ENCODE measurements at regions not wholly inside any gene's neighbourhood (a gene's known extent, or its start where the extent isn't known, plus 50 kb on each side); places are given as distances from the start of the nearest gene placed in this dataset.
"Not testable (repeated sequence)": the region's sequence is repeated elsewhere in the genome, so short reads cannot be mapped to it uniquely, and the experiment has no call there.

DNA sequence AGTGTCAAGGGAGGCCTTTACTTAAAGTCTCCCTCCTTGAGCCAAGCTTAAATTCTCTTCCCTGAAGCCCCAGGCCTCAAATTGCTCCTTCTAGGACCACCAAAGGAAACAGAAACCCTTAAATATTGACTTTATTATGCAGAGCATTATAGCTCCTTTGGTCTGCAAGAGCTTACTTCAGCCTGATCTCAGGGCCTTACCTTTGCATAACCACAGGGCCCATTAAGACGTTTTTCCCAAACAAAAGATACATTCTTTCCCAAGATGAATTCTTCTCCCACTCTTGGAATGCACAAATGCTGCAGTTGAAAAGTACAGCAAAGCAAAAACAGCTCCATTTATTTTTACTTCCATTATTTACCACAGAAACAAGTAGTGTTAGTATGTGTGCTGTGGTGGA, 130.8 kb downstream of the B3GNT2 start:
- no peak for DNase-seq (ENCODE audit: low spot score in 2 of 2)
- Histone ChIP-seq H3K9me3 (peaks cover 0 to 7% of the 10 kb centered on the region in 2 donors), H3K27me3 (no peaks in the 10 kb centered on the region), H3K4me1 (no peaks in the 10 kb centered on the region), H3K36me3 (no peaks in the 10 kb centered on the region), H3K27ac (no peak overlapping the region), H3K4me3 (no peak overlapping the region)
- intact Hi-C loops (cut with DNase I), result no loop called here
- TF ChIP-seq, protein P1, sequence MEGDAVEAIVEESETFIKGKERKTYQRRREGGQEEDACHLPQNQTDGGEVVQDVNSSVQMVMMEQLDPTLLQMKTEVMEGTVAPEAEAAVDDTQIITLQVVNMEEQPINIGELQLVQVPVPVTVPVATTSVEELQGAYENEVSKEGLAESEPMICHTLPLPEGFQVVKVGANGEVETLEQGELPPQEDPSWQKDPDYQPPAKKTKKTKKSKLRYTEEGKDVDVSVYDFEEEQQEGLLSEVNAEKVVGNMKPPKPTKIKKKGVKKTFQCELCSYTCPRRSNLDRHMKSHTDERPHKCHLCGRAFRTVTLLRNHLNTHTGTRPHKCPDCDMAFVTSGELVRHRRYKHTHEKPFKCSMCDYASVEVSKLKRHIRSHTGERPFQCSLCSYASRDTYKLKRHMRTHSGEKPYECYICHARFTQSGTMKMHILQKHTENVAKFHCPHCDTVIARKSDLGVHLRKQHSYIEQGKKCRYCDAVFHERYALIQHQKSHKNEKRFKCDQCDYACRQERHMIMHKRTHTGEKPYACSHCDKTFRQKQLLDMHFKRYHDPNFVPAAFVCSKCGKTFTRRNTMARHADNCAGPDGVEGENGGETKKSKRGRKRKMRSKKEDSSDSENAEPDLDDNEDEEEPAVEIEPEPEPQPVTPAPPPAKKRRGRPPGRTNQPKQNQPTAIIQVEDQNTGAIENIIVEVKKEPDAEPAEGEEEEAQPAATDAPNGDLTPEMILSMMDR (IDR thresholded peaks at IDR 0.05), result no peak

DNA sequence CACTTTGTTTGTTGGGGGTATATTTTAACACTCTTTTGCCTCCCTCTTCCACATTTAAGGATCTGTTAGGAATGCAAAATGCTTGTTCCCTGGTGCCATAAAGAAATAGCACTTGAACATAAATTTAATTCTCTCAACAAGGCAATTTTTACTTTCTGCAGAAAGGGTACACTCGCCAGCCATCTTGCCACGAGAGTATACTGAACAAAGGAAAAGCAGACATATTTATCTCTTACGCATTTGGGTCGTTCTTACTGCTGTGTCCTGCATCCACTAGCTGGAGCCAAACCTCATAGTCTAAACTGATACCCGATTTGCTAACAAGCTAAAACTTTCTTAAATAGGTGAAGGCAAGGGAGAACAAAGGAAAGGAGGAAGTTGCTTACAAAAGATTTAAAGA, 129.5 kb downstream of the B3GNT2 start:
- no peaks in the 10 kb centered on the region for H3K36me3 ChIP-seq
- H3K27ac ChIP-seq, result no peak overlapping the region
- TF ChIP-seq, protein P1 (IDR thresholded peaks at IDR 0.05), result no peak
- H3K27me3 ChIP-seq, result no peaks in the 10 kb centered on the region
- H3K4me1 ChIP-seq, result no peaks in the 10 kb centered on the region
- no peak for DNase-seq (ENCODE audit: low spot score in 2 of 2)
- H3K9me3 ChIP-seq, result peaks cover 0 to 7% of the 10 kb centered on the region in 2 donors
- H3K4me3 ChIP-seq, result no peak overlapping the region
- intact Hi-C loops (cut with DNase I), result no loop called here

DNA sequence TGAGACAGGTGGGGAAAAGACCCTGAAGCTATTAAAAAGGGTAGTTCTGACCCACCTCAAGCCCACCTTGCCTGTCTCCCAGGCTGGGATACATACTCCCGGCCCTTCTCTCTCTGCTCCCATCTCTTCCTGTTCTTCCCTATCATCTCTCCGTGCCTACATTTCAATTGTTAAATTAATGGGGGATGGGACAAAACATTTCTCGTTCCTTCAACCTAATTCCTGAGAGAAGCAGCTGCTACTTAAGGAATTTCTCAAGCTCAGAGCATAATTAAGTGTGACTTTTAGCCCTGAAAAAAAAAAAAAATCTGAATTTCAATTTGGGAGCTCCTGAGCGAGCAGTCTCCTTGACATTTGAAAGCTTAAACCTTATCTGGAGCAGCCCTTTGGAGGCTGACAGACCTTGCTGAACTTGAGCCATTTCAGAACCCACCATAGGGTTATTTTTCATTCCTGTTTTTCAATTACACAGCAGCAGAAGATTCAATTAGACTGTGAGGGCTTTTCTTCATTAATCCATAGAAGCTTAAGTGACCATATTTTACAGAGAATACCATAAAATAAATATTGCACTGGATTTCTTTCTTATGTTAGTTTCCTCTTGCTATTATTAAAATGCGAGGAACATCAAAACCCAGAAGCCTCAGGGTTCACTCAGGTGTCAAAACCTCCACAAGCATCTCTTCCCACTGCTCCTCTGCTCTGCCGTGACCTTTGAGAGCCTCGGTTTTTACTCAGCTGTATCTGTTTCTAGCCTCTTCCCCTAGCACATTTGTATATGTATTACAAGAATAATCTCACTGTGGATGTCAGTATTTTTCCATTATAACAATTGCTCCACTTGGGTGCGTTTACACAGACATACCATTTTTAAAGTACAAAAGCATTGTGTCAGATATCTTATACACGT, 125.7 kb downstream of the B3GNT2 start:
- H3K36me3 ChIP-seq, result no peaks in the 10 kb centered on the region
- H3K9me3 ChIP-seq, result peaks cover 0 to 7% of the 10 kb centered on the region in 2 donors
- no peaks in the 10 kb centered on the region for H3K27me3 ChIP-seq
- intact Hi-C loops (cut with DNase I), result no loop called here
- H3K4me1 ChIP-seq, result no peaks in the 10 kb centered on the region
- H3K27ac ChIP-seq, result no peak overlapping the region
- no peak overlapping the region for H3K4me3 ChIP-seq
- no peak for DNase-seq (ENCODE audit: low spot score in 2 of 2)
- TF ChIP-seq, protein P1 (IDR thresholded peaks at IDR 0.05), result no peak

DNA sequence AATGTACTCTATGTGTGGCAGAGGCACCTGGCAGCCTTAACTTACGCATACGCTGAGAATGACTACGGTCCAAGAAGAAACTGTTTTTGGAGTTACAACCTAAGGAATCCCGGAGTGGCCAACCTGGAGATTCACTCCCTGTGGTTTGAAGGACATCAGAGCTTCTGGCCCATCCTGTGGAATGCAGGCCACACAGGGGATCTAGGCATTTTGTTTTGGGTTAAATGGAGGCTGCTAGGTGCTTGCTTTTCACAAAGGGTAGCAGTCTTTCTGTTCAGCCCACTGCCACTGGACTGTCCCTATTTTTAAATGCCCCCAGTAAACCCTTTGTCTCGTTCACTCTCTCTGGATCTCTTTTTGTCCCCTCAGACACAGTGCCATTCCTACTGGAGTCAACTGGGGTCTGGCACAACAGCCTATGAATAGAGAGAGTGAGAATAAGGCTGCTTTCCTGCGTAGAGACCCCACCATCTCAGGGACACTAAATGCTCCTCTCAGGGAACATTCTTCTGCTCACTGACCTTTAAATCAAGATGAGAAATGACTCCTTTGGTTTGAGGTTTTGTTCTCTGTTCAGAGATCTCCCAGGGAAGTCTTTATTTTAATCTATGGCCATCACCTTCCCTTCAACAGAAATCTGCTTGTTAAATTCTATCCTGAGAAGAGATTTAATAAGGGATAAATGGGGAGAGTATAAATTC, 124.9 kb downstream of the B3GNT2 start:
- Histone ChIP-seq H3K36me3 (no peaks in the 10 kb centered on the region), H3K27me3 (no peaks in the 10 kb centered on the region), H3K4me1 (no peaks in the 10 kb centered on the region), H3K4me3 (no peak overlapping the region), H3K9me3 (peaks cover 0 to 5% of the 10 kb centered on the region in 2 donors), H3K27ac (no peak overlapping the region)
- TF ChIP-seq, protein P1 (IDR thresholded peaks at IDR 0.05), result no peak
- intact Hi-C loops (cut with DNase I), result no loop called here
- no peak for DNase-seq (ENCODE audit: low spot score in 2 of 2)

DNA sequence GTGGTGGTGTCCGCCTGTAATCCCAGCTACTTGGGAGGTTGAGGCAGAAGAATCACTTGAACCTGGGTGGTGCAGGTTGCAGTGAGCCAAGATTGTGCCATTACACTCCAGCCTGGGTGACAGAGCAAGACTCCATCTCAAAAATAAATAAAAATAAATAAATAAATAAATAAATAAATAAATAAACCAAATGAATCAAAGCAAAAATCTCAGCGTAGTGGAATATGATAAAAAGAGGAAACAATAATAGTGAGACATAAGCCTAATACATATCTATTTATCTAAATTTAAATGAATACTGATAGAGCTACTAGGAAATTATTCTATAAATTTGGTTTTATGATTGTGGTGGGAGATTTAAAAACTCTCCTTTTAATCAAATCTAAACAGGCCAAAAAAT, 124.2 kb downstream of the B3GNT2 start:
- H3K27ac ChIP-seq; H3K4me1 ChIP-seq; H3K27me3 ChIP-seq; H3K9me3 ChIP-seq; H3K36me3 ChIP-seq; H3K4me3 ChIP-seq; DNase-seq (ENCODE audit: low spot score in 2 of 2); intact Hi-C loops (cut with DNase I): not testable (repeated sequence)

DNA sequence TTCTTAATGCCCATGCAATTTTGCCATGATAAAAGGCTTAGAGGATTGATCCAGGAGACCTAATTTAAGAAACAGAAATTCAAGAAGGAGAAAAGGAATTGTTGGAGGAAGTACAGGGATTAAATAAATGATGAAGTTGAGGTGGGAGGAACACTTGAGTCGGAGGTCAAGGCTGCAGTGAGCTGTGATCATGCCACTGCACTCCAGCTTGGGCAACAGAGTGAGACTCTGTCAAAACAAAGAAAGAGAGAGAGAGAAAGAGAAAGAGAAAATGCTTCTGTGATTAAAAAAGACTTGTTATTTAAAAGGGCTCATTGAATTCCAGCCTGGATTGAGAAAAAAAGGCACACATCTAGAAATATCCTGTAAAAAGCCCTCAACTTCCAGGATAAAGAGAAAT, 123.2 kb downstream of the B3GNT2 start:
- Histone ChIP-seq H3K36me3 (no peaks in the 10 kb centered on the region), H3K9me3 (no peaks in the 10 kb centered on the region), H3K4me1 (no peaks in the 10 kb centered on the region), H3K27ac (no peak overlapping the region), H3K4me3 (no peak overlapping the region), H3K27me3 (no peaks in the 10 kb centered on the region)
- TF ChIP-seq, protein P1 (IDR thresholded peaks at IDR 0.05), result no peak
- DNase-seq (ENCODE audit: low spot score in 2 of 2), result no peak
- intact Hi-C loops (cut with DNase I), result no loop called here
